8988T (cell line): ENCODE measurements at regions not wholly inside any gene's neighbourhood (a gene's known extent, or its start where the extent isn't known, plus 50 kb on each side); places are given as distances from the start of the nearest gene placed in this dataset.
"Not testable (repeated sequence)": the region's sequence is repeated elsewhere in the genome, so short reads cannot be mapped to it uniquely, and the experiment has no call there.

Experiments
- DNase-seq: peaks from one replicate; pipeline ENCODE4 v3.0.0; 2011

- DNase-seq = no peak
Measured at GRCh38 chr4:32672359-32672758, 1952.2 kb downstream of the PCDH7 start.

GRCh38 chr4:32680946-32681345 is 1960.8 kb downstream of the PCDH7 start:
- no peak for DNase-seq

GRCh38 chr4:32684160-32684559 is 1964.0 kb downstream of the PCDH7 start:
- DNase-seq = no peak

GRCh38 chr4:32686123-32686522 is 1966.0 kb downstream of the PCDH7 start:
- DNase-seq = no peak

GRCh38 chr4:32689518-32689917 is 1969.3 kb downstream of the PCDH7 start:
- no peak for DNase-seq

GRCh38 chr4:32697281-32697814 is 1977.2 kb downstream of the PCDH7 start:
- no peak for DNase-seq

GRCh38 chr4:32700838-32701237 is 1980.7 kb downstream of the PCDH7 start:
- DNase-seq = no peak

GRCh38 chr4:32706893-32707292 is 1986.7 kb downstream of the PCDH7 start:
- no peak for DNase-seq

- not testable (repeated sequence) for DNase-seq
Measured at GRCh38 chr4:32716090-32716620, 1996.0 kb downstream of the PCDH7 start.

- no peak for DNase-seq
Measured at GRCh38 chr4:32735856-32736590, 2015.9 kb downstream of the PCDH7 start.

- no peak for DNase-seq
Measured at GRCh38 chr4:32744211-32744610, 2024.0 kb downstream of the PCDH7 start.

- DNase-seq = no peak
Measured at GRCh38 chr4:32745351-32745750, 2025.2 kb downstream of the PCDH7 start.

- DNase-seq = no peak
Measured at GRCh38 chr4:32748061-32748460, 2027.9 kb downstream of the PCDH7 start.

GRCh38 chr4:32748498-32748897 is 2028.3 kb downstream of the PCDH7 start:
- DNase-seq = no peak

GRCh38 chr4:32752962-32753361 is 2032.8 kb downstream of the PCDH7 start:
- DNase-seq = no peak

- no peak for DNase-seq
Measured at GRCh38 chr4:32768664-32769389, 2048.7 kb downstream of the PCDH7 start.

GRCh38 chr4:32771491-32771890 is 2051.3 kb downstream of the PCDH7 start:
- no peak for DNase-seq

GRCh38 chr4:32775049-32775448 is 2054.9 kb downstream of the PCDH7 start:
- no peak for DNase-seq

- DNase-seq = no peak
Measured at GRCh38 chr4:32776435-32777203, 2056.4 kb downstream of the PCDH7 start.

- DNase-seq = no peak
Measured at GRCh38 chr4:32778025-32778424, 2057.9 kb downstream of the PCDH7 start.

GRCh38 chr4:32778938-32779337 is 2058.8 kb downstream of the PCDH7 start:
- DNase-seq = no peak

- no peak for DNase-seq
Measured at GRCh38 chr4:32789026-32789608, 2068.9 kb downstream of the PCDH7 start.

GRCh38 chr4:32790803-32791202 is 2070.6 kb downstream of the PCDH7 start:
- no peak for DNase-seq
